Nucleus accumbens (tissue), 56 donors: ENCODE measurements at regions not wholly inside any gene's neighbourhood (a gene's known extent, or its start where the extent isn't known, plus 50 kb on each side); places are given as distances from the start of the nearest gene placed in this dataset.

Experiments
- DNase-seq, 56 donors: peaks; one replicate each; lab custom pipeline; 2025; lab: John Stamatoyannopoulos, UW

DNA sequence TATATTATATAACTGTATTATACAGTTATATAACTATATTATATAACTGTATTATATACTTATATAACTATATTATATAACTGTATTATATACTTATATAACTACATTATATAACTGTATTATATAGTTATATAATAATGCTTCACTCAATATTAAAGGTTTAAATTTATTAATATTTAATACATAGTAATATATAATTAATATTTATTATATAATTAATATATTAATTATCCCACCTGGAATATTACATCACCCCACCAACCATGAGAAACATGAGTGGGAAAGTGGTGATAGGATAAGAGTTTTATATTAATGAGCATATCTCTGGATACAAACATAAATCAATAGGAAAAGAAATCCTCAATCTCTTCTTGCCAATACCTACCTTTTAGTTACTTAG lies 487.1 kb upstream of the LRRTM4 start:
- no peak for DNase-seq

DNA sequence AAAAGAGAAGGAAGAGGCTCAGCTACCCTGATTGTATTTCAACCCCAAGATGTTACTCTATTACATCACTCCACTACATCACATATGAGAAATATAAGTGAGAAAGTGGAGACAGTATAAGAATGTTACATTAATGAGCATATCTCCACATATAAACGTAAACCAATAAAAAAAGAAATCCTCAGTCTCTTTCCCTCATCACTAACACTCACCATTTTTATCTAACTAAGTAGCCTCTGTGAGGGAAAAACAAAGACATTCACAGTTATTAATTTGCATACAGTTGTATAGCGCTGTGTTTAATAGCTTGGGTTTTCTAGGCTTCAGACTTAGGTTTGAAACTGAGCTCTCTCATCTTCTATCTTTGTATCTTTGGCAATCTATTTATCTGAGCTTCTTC lies 489.1 kb upstream of the LRRTM4 start:
- no peak for DNase-seq

DNA sequence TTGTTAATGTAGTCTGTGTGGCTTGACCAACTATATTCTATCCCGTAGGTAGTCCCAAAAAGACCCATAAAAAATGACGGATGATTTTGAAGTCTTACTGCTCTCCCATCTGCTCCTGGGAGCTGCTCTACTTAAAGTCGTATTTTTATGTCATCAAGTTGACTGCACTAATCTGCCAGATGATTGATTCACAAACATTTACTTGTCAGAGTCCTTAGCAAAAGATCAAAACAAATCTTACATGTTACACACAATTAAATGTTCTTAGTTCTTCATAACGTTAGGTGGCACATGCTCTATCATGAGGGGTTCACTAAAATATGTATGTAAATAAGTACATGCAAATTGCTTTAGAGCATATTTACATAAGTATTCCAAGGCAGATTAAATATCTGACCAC lies 498.3 kb upstream of the LRRTM4 start:
- no peak for DNase-seq

DNA sequence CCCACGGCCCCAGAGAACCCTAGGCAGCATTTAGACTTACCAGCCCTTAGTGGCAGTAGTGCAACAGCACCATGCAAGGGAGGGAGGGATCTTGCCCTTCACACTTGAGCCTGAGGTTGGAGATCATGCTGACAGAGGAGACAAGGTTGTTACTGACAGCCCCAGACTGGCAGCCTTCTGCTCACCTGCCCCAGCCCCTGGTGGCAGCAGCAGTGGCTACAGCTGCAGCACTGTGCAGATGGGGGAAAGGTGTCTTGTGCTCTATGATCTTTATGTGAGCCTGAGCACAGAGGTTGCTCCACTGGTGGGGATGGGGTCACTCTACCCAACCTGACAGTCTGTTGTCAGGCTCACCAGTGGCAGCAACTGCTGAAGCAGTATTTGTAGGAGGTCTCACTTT lies 501.2 kb upstream of the LRRTM4 start:
- DNase-seq, result no peak

DNA sequence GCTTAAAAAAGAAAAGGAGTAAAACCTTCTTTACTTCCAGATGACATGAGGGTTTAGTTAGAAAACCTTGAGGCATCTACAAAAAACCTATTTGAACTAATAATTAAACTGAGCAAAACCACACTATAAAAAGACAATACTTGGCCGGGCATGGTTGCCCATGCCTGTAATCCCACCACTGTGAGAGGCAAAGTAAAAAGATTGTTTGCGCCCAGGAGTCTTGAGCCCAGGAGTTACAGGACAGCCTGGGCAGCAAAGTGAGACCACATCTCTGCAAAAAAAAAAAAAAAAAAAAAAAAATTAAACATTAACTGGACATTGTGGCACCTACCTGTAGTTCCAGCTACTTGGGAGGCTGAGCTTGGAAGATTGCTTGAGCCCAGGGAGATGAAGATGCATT lies 502.8 kb upstream of the LRRTM4 start:
- DNase-seq, result no peak

DNA sequence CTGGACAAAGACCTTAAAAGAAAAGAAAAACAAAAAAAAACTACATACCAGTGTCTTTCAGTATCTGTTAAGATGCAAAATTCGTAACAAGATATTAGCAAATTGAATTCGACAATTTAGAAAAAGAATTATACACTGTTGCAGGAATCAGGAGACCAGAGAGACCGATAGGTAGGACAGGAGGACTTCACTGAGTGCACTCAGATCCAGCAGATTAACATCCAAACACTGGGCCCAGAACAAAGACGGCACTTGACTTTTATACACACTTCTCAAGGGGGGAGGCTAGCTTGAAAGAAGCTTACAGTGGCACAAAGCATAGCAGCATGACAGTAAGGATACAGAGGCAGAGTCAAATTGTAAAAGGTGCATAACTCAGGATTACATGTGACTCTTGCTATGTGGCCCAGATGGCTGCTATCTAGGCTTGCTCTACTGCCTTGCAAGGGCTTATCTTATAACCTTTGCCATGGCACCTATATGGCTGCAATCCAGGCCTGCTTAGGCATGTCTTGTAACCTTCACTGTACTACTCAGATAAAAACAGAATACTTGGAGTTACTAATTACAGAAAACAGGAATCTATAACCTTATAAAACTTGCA lies 507.3 kb upstream of the LRRTM4 start:
- DNase-seq, result no peak

DNA sequence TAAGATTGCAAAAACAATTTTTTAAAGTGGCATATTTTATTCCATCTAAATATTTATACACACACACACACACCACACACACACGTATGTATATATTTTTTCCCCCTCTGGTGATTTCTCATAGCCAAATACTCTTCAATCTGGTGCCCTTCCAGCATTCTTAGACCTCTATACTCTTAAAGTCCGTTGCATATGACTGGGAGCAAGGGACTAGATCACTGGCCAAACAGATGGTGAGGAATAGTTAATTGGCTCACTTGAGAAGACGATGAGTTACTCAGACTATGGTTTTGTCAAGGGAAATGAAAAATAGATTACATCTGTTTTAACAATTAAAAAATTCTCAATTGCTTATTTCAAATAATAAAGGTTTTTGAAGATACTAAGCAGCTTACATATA lies 512.5 kb upstream of the LRRTM4 start:
- DNase-seq, result no peak

DNA sequence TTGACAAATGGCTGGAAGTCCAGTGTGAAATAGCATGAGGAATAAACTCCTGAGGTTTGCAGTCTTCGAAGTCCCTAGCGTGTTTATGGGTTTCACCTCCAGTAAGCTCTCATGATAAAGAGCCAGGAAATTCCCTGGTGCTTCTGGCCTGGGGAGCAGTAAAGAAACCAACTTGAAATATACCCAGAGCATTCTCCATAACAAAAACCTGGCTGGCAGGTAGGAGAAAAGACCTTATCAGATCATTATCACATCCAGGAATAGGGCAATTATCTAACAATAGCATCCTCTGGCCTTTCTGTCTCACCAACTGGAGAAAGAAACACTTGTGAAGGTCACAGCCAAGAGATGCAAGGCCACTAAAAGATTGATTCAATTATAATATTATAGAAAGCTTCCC lies 513.6 kb upstream of the LRRTM4 start:
- DNase-seq, result no peak

DNA sequence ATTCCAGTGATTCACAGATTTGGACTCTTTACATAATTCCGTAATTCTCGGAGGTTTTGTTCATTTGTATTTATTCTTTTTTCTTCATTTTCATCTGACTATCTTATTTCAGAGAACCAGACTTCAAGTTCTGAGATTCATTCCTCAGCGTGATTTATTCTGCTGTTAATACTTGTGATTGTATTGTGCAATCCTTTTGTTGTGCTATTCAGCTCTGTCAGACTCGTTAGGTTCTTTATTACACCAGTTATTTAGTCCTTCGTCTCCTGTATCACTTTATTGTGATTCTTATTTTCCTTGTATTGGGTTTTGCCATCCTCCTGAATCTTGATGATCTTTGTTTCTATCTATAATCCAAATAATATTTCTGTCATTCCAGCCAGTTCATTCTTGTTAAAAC lies 529.3 kb upstream of the LRRTM4 start:
- DNase-seq, result no peak

DNA sequence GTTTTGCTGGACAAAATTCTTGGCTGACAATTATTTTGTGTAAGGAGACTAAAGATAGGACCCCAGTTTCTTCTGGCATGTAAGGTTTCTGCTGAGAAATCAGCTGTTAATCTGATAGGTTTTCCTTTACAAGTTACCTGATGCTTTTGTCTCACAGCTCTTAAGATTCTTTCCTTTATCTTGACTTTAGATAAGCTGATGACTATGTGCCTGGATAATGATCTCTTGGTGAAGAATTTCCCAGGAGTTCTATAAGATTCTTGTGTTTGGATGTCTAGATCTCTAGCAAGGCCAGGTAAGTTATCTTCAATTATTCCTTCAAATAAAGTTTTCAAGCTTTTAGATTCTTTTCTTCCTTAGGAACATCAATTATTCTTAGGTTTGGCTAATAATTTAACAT lies 534.8 kb upstream of the LRRTM4 start:
- DNase-seq, result no peak

DNA sequence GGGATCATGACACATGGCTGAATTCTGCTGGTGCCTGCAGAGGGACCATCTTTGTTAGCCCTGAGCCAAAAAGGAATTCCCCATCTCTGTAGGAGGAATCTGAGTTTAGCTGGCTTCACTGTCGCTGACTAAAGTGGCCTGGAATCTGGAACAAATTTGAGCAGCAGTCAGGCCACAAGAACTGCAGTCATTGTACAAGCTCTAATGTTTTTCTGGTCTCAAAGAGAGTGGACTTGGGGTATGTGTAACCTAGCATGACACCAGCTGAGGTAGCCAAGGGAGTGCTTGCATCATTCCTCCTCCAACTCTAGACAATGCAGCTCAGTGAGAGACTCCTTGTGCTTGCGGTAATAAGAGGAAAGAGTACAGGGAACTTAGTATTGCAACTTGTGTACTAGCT lies 539.1 kb upstream of the LRRTM4 start:
- no peak for DNase-seq

DNA sequence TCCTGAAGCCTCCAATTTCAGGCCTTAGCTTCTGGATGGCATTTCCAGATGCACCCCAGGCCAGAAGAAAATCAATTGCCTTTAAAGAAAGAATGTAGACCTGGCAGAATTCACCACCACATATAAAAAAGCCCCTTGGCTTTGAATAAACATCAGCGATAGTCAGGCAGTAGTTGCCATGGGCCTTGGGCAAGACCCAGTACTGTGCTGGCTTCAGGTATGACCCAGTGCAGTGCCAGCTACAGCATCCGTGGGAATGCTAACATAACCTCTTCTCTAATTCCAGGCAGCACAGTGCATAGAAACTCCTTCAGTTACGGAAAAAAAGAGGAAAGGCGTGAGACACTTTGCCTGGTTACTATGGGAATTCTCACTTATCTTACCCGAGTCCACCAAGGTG lies 539.6 kb upstream of the LRRTM4 start:
- DNase-seq, result no peak

DNA sequence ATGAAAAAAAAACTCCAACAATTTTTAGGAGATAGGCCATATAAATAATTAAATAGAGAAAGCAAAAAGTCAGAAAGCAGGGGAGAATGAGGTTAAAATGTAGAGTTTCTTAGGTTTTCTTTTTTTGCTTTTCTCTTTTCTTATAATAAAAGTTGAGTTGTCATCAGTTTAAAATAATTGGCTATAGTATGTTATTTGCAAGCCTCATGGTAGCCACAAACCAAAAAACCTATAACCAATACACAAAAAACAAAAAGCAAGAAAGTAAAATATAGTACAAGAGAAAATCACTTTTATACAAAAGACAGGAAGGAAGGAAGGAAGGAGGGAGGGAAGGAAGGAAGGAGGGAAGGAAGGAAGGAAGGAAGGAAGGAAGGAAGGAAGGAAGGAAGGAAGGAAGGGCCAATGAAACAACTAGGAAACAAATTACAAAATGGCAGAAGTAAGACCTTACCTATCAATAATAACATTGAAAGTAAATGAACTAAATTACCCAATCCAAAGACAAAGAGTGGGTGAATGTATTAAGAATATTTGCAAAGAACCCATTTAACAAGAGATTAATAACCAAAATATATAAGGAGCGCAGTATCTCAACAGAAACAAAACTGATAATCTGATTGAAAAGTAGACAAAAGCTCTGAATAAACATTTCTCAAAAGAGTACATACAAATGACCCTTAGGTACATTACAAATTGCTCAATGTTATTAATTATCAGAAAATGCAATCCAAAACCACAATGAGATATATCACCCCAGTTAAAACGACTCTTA lies 541.3 kb upstream of the LRRTM4 start:
- DNase-seq, result no peak

DNA sequence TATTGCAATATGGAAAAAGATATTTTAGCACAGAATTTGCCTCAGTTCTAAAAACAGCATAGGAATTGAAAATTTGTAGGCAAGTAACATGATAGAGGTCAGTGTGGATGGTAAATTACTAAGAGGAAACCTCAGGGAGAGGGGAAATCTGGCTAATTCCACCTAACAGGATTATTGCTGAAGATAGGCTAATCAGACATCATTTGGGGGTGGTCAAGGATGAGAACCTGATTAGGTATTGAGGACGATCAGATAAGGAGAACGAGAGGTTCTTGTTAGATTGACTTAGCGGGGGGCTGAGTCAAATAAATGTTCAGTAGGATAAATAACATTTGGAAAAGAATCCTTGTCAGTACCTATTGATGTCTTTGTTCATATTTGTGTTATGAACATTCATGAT lies 543.2 kb upstream of the LRRTM4 start:
- no peak for DNase-seq

DNA sequence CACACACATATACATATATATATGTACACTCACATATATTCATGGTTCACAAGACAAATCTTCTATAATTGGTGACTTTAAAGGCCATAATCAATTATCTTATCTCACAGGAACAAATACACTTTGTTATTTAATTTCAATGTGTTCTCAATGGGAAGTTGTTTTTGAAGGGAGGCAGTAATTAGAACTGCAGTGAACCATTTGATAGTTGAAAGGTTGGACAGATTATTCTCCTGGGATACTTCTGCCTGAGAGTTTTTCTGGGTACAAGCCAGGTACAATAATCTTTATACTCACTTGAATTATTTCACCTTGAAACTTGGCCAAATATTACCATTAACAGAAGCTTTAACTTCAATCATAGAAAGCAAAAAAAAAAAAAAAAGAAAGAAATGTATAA lies 546.6 kb upstream of the LRRTM4 start:
- no peak for DNase-seq

DNA sequence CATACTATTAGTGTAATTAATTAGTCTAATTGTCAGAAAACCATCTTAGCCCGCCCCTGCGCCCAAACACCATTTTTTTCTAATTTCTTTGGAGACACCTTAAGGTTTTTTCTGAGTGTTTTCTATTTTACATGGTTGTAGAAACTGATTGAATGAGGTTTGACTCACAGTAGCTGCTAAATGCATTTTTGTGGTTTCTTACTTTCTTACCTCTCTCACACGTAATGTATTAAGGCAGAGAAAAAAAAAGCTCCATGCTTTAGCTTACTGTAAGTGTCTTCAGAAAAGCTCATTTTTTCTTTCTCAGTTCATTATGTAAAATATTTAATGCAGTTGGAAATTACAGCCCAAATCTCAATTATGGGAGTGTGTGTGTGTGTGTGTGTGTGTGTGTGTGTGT lies 548.5 kb upstream of the LRRTM4 start:
- DNase-seq, result no peak

DNA sequence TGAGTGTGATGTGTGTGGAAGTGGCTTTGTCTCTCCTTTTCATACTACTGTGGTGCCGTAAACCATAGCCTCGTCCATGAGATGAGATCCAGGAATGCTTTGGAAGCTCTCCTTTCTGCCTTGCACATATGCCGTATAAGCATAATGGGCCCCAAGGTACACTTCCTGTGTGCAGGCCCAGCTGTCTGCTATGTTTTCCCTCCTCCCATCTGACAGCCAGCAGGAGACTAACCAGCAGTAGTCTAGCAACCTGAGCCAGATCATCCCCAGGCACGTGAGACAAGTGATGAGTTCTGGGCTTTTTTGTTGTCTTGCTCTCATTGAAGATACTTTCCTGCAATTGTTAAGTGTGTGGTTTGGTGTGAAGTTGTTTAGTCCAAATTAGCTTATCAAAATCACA lies 555.5 kb upstream of the LRRTM4 start:
- DNase-seq, result no peak

DNA sequence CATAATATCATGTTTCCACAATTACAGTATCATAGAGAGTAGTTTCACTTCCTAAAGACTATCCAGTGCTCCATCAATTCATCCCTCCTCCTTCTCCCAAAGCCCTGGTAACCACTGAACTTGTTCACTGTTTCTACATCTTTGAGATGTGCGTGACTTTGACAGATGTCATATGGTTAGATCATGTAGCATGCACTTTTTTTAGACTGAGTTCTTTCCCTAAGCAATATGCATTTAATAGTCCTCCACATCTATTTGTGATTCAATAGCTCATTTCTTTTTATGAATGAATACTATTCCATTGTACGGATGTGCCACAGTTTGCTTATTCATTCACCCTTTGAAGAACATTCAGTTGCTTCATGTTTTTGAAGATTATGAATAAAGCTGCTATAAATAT lies 560.4 kb upstream of the LRRTM4 start:
- no peak for DNase-seq

DNA sequence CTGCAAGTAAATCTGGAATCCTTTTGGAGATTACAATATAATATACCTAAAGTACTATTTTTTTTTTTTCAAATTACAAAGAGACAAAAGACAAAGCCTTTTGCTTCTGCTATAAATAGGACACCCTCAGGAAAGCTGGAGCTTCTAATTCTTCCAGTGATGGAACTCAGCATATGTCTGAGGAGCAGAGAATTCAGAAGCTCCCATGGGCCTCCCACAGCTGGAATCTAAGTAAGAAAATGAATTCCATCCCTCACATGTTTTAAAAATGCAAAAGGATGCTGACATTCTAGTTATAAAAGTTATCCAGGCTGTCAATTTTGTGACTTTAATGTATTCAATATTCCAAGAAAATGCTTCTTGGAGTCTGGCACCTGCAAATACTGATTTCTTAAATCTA lies 571.3 kb upstream of the LRRTM4 start:
- no peak for DNase-seq

DNA sequence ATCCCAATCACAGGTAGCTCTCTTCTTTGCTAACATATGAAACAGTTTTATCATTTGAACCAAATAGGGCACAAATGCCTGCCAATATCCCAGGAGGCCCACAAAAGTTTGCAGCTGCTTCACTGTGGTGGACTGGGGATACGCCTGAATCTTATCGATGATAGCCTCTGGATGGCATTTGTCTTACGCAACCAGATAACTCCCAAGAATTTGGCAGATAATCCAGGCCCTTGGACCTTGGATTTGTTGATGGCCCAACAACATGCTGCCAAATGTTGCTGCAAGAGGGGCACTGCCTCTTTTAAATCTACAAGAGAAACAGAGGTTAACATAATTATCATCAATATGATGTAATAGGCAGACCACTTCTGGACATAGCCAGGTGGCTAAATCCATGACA lies 587.1 kb upstream of the LRRTM4 start:
- DNase-seq, result no peak

DNA sequence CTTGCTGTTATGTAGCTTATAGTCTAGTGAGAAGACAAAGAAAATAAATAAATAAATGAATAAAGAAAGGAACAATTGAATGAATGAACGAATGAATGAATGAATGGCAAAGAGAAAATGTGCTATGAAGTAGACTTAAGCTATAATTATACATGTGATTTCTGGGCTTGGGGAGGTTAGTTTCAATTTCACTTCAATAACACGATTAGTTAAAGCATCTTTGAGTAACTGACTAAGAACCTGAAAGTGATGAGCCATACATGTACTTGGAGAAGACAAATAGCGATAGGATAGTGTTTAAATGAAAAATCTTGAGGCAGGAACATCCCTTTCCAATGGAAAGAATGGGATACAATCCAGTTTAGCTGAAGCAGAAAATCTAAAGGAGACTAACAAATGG lies 593.1 kb upstream of the LRRTM4 start:
- DNase-seq, result no peak

DNA sequence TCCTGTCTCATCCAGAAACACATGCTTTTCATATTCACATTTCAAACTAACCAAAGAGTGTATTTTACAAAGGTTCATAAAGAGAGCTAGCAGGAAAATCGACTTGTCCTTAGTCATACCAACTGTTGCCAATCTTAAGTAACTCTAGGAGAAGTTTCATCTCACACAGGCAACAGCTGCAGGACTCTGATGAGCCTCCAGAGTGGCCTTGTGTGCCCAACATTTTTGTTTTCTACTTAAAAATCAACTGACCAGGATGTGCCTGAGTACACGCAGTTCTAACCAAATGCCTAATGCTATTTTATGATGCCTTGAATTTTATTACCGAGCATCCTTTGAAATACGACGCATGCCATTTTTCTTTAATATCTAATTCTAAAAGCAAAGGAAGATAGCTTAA lies 595.9 kb upstream of the LRRTM4 start:
- DNase-seq, result no peak

DNA sequence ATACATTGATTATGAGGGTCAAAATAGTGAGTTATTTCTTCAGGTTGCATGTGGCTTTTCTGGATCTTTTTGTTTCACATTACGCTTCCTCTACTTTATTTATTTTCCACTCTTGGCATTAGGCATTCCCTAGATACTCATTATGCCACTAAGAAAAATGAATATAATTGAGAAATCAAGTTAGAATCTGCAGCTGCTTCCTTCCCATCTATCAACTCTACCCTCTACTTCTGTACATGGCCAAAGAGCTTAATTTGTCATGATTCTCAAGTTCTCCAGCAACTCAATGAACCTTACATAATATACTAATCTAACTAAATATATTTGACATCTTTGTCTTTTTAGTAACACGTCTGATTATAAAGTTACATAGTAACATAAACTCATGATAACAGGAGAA lies 598.1 kb upstream of the LRRTM4 start:
- DNase-seq, result no peak
